ENCODE measurements at regions not wholly inside any gene's neighbourhood (a gene's known extent, or its start where the extent isn't known, plus 50 kb on each side); places are given as distances from the start of the nearest gene placed in this dataset.
"Not testable (repeated sequence)": the region's sequence is repeated elsewhere in the genome, so short reads cannot be mapped to it uniquely, and the experiment has no call there.

DNA sequence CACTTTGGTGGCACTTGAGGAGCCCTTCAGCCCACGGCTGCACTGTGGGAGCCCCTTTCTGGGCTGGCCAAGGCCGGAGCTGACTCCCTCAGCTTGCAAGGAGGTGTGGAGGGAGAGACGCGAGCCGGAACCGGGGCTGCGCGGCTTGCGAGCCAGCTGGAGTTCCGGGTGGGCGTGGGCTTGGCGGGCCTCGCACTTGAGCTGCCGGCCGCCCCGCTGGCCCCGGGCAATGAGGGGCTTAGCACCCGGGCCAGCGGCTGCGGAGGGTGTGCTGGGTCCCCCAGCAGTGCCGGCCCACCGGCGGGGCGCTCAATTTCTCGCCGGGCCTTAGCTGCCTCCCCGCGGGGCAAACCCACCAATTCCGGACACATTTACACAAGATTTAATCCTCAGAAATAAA lies 113.7 kb upstream of the RXFP1 start:
- not testable (repeated sequence) for DNase-seq

- no peak for DNase-seq
These were observed 111.4 kb upstream of the RXFP1 start for GRCh38 chr4:158410272-158410671.

GRCh38 chr4:158411269-158411668 lies 110.4 kb upstream of the RXFP1 start:
- DNase-seq: peak; percentile 73

GRCh38 chr4:158418679-158419078 lies 103.0 kb upstream of the RXFP1 start:
- DNase-seq: not testable (repeated sequence)

- no peak for DNase-seq
These were observed 100.9 kb upstream of the RXFP1 start for GRCh38 chr4:158420782-158421181.

DNA sequence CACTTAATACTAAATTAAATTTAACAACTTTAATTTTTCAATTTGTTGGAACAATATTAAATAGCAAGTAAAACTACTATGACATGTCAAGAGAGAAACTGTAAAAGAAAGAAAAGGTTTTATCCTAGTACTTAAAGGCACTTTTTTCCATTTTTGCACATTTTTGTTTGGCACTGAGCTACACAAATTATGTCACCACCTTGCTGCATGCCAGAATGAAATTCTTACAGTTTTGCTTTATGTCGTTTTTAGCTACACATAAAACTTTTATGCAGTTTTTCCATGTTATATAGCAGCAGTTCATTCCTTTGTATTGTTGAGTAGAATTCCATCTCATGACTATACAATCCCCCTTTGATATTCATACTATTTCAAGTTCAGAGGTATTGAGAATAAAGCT lies 99.1 kb upstream of the RXFP1 start:
- no peak for DNase-seq

DNA sequence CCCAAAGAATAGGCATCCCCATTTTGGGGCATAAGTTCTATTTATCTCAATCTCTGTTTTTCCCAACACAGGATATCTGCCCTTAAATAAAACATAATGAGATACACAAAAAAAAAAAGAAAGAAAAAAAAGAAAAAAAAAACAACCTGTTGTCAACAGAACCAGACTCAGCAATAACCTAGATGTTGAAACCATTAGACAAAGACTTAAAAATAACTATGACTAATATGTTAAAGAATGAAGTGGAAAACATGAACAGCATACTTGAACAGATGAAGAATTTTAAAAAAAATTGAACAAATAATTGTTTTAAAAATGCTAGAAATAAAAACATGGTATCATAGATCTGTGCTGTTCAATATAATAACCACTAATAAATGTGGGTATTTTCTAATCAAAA lies 93.4 kb upstream of the RXFP1 start:
- no peak for DNase-seq

DNA sequence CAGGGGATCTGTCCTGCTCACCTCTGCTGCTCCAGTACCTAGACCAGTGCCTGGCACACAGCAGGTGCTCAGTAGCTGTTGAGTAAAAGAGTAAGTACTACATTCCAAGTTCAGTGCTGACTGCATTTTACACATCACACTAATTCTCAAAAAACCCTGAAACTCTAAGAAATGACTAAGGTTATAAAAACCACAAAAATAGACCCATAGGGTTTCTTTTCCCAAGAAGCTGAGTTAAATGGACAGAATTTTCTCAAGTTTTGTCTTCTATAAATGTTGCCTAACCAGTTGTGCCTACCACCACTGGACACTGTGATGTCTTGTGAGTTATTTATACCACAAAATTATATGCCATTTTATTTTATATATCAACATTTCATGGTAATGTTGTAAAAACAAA lies 78.9 kb upstream of the RXFP1 start:
- no peak for DNase-seq

GRCh38 chr4:158443731-158444130 lies 78.0 kb upstream of the RXFP1 start:
- DNase-seq: no peak

GRCh38 chr4:158444621-158445020 lies 77.1 kb upstream of the RXFP1 start:
- DNase-seq: no peak

- DNase-seq: no peak
These were observed 75.6 kb upstream of the RXFP1 start for GRCh38 chr4:158446106-158446505.

GRCh38 chr4:158450741-158451140 lies 70.9 kb upstream of the RXFP1 start:
- no peak for DNase-seq

DNA sequence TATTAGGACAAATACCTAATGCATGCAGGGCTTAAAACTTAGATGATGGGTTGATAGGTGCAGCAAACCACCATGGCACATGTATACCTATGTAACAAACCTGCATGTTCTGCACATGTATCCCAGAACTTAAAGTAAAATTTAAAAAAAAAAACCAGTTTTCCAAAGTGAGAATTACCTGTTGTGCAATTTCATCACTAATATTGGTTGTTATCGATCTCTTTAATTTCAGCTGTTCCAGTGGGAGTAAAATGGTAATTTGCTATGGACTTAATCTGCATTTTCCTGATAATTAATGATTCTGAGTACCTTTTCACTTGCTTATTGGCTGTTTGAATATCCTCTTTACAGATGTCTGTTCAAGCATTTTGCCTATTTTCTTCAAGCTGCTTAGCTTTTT lies 69.6 kb upstream of the RXFP1 start:
- not testable (repeated sequence) for DNase-seq

DNA sequence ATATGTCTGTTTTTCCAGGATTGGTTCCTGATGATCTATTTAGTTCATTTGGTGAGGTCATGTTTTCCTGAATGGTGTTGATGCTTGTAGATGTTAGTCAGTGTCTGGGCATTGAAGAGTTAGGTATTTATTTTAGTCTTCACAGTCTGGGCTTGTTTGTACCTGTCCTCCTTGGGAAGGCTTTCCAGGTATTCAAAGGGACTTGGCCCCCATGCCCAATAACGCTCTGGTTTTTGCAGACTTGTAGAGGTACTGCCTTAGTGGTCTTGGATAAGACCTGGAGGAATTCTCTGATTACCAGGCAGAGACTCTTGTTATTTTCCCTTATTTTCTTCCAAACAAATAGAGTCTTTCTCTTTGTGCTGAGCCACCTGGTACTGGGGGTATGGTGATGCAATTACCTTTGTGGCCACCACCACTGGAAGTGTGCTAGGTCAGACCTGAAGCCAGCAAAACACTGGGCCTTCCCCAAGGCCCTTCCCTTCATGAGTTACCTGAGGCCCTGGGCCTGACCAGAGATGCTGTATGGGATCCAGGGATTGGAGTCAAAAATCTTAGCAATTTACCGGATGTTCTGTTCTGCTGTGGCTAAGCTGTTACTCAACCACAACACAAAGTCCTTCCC lies 63.3 kb upstream of the RXFP1 start:
- DNase-seq: no peak

- DNase-seq: no peak
These were observed 62.4 kb upstream of the RXFP1 start for GRCh38 chr4:158459085-158459820.

GRCh38 chr4:158461336-158461735 lies 60.3 kb upstream of the RXFP1 start:
- DNase-seq: no peak

GRCh38 chr4:158462611-158463010 lies 59.1 kb upstream of the RXFP1 start:
- no peak for DNase-seq
